Progenitor cell of endocrine pancreas (in vitro differentiated cells): ENCODE measurements at regions not wholly inside any gene's neighbourhood (a gene's known extent, or its start where the extent isn't known, plus 50 kb on each side); places are given as distances from the start of the nearest gene placed in this dataset.

Experiments used
- DNase-seq: peaks from one replicate; pipeline ENCODE4 v3.0.0; 2021; ENCODE audit warnings: low spot score; ENCODE audit not compliant: unreplicated experiment
- H3K27ac Mint-ChIP-seq: 2 replicates; pipeline ENCODE4 v1.8.0; 2021; ENCODE audit warnings: mild to moderate bottlenecking, moderate library complexity, mixed read lengths
- H3K27me3 Mint-ChIP-seq: 2 replicates; pipeline ENCODE4 v1.8.0; 2021; ENCODE audit warnings: mixed read lengths
- H3K36me3 Mint-ChIP-seq: 2 replicates; pipeline ENCODE4 v1.8.0; 2022; ENCODE audit warnings: mixed read lengths; ENCODE audit not compliant: insufficient read depth
- H3K4me1 Mint-ChIP-seq: 2 replicates; pipeline ENCODE4 v1.8.0; 2021; ENCODE audit warnings: low read depth, mixed read lengths
- H3K4me3 Mint-ChIP-seq: 2 replicates; pipeline ENCODE4 v1.8.0; 2021; ENCODE audit warnings: low read depth, mild to moderate bottlenecking, moderate library complexity, mixed read lengths
- H3K9me3 Mint-ChIP-seq: 2 replicates; pipeline ENCODE4 v1.8.0; 2021; ENCODE audit warnings: low read depth, mixed read lengths
- CTCF ChIP-seq: fragments of 200-600 bp; sonication (generic); IDR thresholded peaks from one replicate; pipeline ENCODE4 v1.5.0; 2021; ENCODE audit warnings: antibody characterized with exemption, mild to moderate bottlenecking; ENCODE audit not compliant: unreplicated experiment

DNA sequence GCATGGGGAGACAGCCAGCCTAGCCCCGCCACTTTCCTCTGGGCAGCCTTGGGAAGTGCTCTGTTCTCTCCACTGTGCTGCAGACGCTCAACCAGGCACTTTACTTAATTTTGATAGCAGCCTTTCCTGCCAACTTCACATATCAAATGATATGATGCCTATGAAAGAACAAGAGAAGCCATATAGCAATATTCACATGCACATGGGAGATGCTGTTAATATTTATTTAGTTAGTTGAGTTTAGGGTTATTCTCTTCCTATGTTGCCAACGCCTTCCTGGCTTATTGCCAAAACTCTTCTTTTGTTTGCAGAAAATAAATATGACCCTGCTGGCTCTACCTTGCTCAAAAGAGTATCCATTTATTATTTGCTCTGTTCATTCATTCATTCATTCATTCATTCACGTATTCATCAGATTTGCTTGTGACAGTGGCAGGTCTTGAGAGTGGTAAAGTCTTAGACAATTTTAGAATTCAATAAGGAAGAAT is 99.3 kb downstream of the GATA6 start:
- TF ChIP-seq CTCF: no peak
- H3K27ac Mint-ChIP-seq: no peak overlapping the region
- DNase-seq: no peak
- peaks cover 30% of the 10 kb centered on the region for H3K27me3 Mint-ChIP-seq
- H3K36me3 Mint-ChIP-seq: no peaks in the 10 kb centered on the region
- no peaks in the 10 kb centered on the region for H3K9me3 Mint-ChIP-seq
- H3K4me1 Mint-ChIP-seq: peaks cover 4% of the 10 kb centered on the region
- no peak overlapping the region for H3K4me3 Mint-ChIP-seq

DNA sequence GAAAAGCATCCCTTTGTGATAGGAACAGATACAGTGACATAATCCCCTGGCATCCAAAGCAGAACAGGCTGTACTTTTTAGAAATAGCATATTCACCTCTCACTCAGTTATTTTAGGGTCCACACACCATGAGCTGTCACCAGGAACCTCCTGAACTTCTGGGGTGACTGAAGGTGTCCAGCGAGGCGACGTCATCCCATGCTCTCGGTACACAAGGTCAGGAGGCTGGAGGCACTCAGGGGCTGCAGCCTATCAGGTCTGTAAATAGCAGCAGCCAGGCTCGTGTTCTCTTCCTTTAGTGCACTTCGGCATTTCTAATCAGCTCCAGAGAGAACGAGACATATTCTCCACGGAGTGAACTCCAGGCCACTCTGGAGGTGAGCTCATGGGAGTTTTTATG is 98.3 kb downstream of the GATA6 start:
- Mint-ChIP-seq H3K27me3 (peaks cover 25% of the 10 kb centered on the region), H3K4me1 (peaks cover 4% of the 10 kb centered on the region), H3K4me3 (no peak overlapping the region)

GRCh38 chr18:22267225-22267624 is 97.8 kb downstream of the GATA6 start:
- peaks cover 4% of the 10 kb centered on the region for H3K4me1 Mint-ChIP-seq
- H3K36me3 Mint-ChIP-seq: no peaks in the 10 kb centered on the region
- H3K4me3 Mint-ChIP-seq: no peak overlapping the region
- H3K27me3 Mint-ChIP-seq: peaks cover 20% of the 10 kb centered on the region
- peaks cover 5% of the 10 kb centered on the region for H3K9me3 Mint-ChIP-seq
- H3K27ac Mint-ChIP-seq: no peak overlapping the region
- no peak for TF ChIP-seq CTCF
- DNase-seq: no peak

More for the DNA sequence above, 98.3 kb downstream of the GATA6 start:
- no peak for DNase-seq
- Mint-ChIP-seq H3K27ac (no peak overlapping the region), H3K9me3 (peaks cover under 1% of the 10 kb centered on the region), H3K36me3 (no peaks in the 10 kb centered on the region)
- no peak for TF ChIP-seq CTCF

DNA sequence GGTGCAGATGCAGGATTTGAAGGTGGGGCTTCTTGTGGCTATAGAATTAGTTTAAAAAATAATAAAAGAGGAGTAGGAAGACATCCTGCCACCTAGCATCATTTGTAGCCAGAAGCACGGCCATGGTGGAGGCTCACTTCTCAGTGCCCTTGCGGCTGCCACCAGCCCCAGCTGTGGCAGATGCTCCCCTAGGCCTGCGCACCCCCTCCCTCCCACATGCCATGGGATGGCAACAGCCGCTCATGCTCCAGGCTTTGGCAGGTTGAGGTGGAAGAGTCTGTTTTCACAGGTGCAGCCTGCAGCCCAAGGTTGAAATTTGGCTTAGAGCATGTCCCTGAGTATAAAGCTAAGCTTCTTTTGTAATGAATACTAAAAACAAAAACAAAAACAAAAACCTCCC is 96.4 kb downstream of the GATA6 start:
- Mint-ChIP-seq H3K9me3 (peaks cover 5% of the 10 kb centered on the region), H3K4me1 (peaks cover 4% of the 10 kb centered on the region), H3K36me3 (no peaks in the 10 kb centered on the region), H3K27me3 (peaks cover 20% of the 10 kb centered on the region), H3K4me3 (no peak overlapping the region), H3K27ac (no peak overlapping the region)
- TF ChIP-seq CTCF: no peak
- no peak for DNase-seq

- peaks cover 2% of the 10 kb centered on the region for H3K4me1 Mint-ChIP-seq
- no peak for DNase-seq
- peaks cover 5% of the 10 kb centered on the region for H3K9me3 Mint-ChIP-seq
- H3K27ac Mint-ChIP-seq: no peak overlapping the region
- H3K36me3 Mint-ChIP-seq: no peaks in the 10 kb centered on the region
- H3K4me3 Mint-ChIP-seq: no peak overlapping the region
- peaks cover 9% of the 10 kb centered on the region for H3K27me3 Mint-ChIP-seq
- TF ChIP-seq CTCF: no peak
Measured at GRCh38 chr18:22260208-22260820, 90.9 kb downstream of the GATA6 start.
